Effector memory CD4-positive, alpha-beta T cell (primary cell): ENCODE measurements at regions not wholly inside any gene's neighbourhood (a gene's known extent, or its start where the extent isn't known, plus 50 kb on each side); places are given as distances from the start of the nearest gene placed in this dataset.

Experiments used
- DNase-seq, 3 donors: peaks; one replicate each; pipeline ENCODE4 v3.0.0-alpha.2; 2020
- H3K27ac ChIP-seq: 2 replicates; pipeline ENCODE4 v1.7.0; 2013; ENCODE audit warnings: mild to moderate bottlenecking, low read length, moderate library complexity; ENCODE audit not compliant: insufficient read depth, poor library complexity, severe bottlenecking
- H3K27me3 ChIP-seq: replicated peaks from 2 replicates; pipeline ENCODE4 v1.7.0; 2013; ENCODE audit warnings: mild to moderate bottlenecking, low read length; ENCODE audit not compliant: insufficient read depth, control insufficient read depth, poor library complexity, severe bottlenecking
- H3K36me3 ChIP-seq: 2 replicates; pipeline ENCODE4 v1.7.0; 2013; ENCODE audit warnings: mild to moderate bottlenecking, low read length, moderate library complexity; ENCODE audit not compliant: control insufficient read depth, insufficient read depth
- H3K4me1 ChIP-seq: 2 replicates; pipeline ENCODE4 v1.7.0; 2013; ENCODE audit warnings: low read length, mild to moderate bottlenecking; ENCODE audit not compliant: control insufficient read depth, insufficient read depth, poor library complexity, severe bottlenecking
- H3K4me3 ChIP-seq: 2 replicates; pipeline ENCODE4 v1.7.0; 2013; ENCODE audit warnings: low read length, low read depth, mild to moderate bottlenecking; ENCODE audit not compliant: insufficient read depth, poor library complexity, severe bottlenecking
- H3K9me3 ChIP-seq: 2 replicates; pipeline ENCODE4 v1.7.0; 2013; ENCODE audit warnings: mild to moderate bottlenecking, low read length, moderate library complexity; ENCODE audit not compliant: control insufficient read depth

DNA sequence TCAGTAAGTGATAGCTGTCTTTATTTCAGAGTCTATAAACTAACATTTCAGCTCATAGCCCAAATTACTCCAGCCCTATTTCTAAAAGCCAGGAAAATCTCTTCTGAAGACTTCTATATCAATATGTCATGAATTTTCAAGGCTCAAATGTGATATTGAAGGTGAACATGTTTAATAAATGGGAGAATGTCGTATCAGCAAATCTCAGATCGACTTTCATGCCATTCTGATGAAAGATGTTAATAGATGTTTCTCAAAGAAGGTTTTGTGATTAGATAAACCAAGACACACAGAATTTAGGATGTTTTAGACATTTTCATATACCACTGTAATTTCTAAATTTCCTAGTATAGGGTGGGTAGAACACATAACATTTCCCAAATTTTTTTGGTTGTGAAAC is 380.6 kb downstream of the ARL4A start:
- Histone ChIP-seq H3K36me3 (no peaks in the 10 kb centered on the region), H3K27ac (no peak overlapping the region), H3K27me3 (no peaks in the 10 kb centered on the region), H3K4me3 (no peak overlapping the region), H3K4me1 (no peaks in the 10 kb centered on the region), H3K9me3 (no peaks in the 10 kb centered on the region)
- no peak for DNase-seq

GRCh38 chr7:13069841-13070240 is 382.4 kb downstream of the ARL4A start:
- no peak overlapping the region for H3K27ac ChIP-seq
- DNase-seq: no peak
- H3K36me3 ChIP-seq: no peaks in the 10 kb centered on the region
- H3K4me1 ChIP-seq: no peaks in the 10 kb centered on the region
- H3K9me3 ChIP-seq: no peaks in the 10 kb centered on the region
- no peaks in the 10 kb centered on the region for H3K27me3 ChIP-seq
- no peak overlapping the region for H3K4me3 ChIP-seq

DNA sequence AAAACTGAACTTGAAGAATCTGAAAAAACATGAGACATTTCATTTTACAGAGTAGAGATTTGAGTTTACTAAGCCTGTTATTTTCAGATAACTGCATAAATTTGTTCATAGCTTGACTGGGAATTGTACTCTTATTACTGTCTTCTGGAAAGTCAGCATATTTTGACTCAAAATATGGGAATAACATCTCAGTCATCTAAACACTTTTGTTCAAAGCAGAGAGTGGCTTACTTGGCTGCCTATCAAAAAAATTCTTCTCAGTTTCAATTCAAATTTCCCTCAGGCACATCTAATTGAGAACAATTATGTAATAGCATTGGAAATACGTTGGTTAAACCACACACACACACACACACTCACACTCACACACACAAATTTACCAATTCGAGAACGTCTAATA is 384.6 kb downstream of the ARL4A start:
- no peaks in the 10 kb centered on the region for H3K4me1 ChIP-seq
- DNase-seq: no peak
- H3K27me3 ChIP-seq: no peaks in the 10 kb centered on the region
- no peak overlapping the region for H3K27ac ChIP-seq
- no peaks in the 10 kb centered on the region for H3K9me3 ChIP-seq
- no peaks in the 10 kb centered on the region for H3K36me3 ChIP-seq
- no peak overlapping the region for H3K4me3 ChIP-seq

- no peaks in the 10 kb centered on the region for H3K36me3 ChIP-seq
- H3K27me3 ChIP-seq: no peaks in the 10 kb centered on the region
- H3K4me1 ChIP-seq: no peaks in the 10 kb centered on the region
- H3K27ac ChIP-seq: no peak overlapping the region
- H3K9me3 ChIP-seq: no peaks in the 10 kb centered on the region
- H3K4me3 ChIP-seq: no peak overlapping the region
- no peak for DNase-seq
Measured at GRCh38 chr7:13077466-13077865, 390.0 kb downstream of the ARL4A start.

DNA sequence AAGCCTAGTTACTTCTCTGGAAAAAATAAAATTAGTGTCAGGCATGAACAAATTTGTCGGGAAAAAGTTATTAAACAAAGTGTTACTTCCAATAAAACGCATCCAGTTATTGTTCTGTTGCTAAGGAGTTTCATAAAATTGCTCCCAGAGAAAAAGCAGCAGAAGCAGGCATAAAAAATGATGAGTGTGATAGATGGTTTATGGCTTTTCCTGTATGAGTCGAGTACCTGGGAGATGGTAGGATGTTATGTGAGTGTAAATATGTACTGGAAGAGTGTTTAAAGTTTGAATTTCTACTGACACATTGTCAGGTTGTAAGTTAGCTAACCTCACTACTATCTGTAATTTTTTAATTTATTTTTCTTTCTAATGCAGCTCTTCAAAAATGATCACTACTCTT is 390.7 kb downstream of the ARL4A start:
- H3K9me3 ChIP-seq: no peaks in the 10 kb centered on the region
- no peaks in the 10 kb centered on the region for H3K36me3 ChIP-seq
- no peak overlapping the region for H3K4me3 ChIP-seq
- no peak for DNase-seq
- no peak overlapping the region for H3K27ac ChIP-seq
- H3K4me1 ChIP-seq: no peaks in the 10 kb centered on the region
- no peaks in the 10 kb centered on the region for H3K27me3 ChIP-seq

GRCh38 chr7:13090959-13091358 is 403.5 kb downstream of the ARL4A start:
- Histone ChIP-seq H3K9me3 (no peaks in the 10 kb centered on the region), H3K27me3 (no peaks in the 10 kb centered on the region), H3K4me3 (no peak overlapping the region), H3K27ac (no peak overlapping the region), H3K4me1 (no peaks in the 10 kb centered on the region), H3K36me3 (no peaks in the 10 kb centered on the region)
- no peak for DNase-seq

DNA sequence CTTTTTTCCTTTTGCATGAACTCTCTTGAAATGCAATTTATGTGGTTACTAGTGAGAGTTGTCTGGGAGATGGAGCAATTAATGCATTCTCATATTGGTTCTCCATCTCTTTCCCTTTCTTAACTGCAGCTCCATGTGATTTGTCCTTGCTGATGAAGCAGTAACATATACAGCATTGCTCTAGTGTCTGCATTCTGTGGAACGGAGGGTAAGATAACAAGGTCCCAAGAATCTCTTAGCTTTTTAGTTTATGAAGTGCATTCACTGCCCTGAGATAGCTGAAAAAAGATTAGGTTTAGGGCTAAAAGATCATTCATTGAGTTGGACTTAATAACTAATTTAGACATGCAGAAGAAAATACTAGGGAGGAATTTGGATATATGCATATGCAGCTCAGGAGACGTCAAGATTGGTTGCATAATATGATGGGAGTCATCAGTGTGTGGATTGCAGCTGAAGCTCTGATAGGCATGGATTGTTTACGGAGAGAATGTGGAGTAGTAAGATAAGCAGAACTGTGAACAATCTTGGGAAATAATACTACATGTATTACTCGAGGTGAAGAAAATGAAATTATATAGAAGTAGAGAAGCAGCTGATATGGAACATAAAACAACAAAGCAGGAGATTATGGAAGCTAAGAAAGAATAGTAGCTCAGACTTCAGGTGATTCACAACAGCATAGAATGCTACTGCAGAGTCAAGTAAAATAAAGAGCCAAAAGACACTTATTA is 404.7 kb downstream of the ARL4A start:
- no peak overlapping the region for H3K4me3 ChIP-seq
- H3K27me3 ChIP-seq: no peaks in the 10 kb centered on the region
- no peaks in the 10 kb centered on the region for H3K4me1 ChIP-seq
- no peaks in the 10 kb centered on the region for H3K9me3 ChIP-seq
- no peak for DNase-seq
- H3K27ac ChIP-seq: no peak overlapping the region
- no peaks in the 10 kb centered on the region for H3K36me3 ChIP-seq

GRCh38 chr7:13092708-13093005 is 405.2 kb downstream of the ARL4A start:
- no peak overlapping the region for H3K27ac ChIP-seq
- no peak overlapping the region for H3K4me3 ChIP-seq
- no peaks in the 10 kb centered on the region for H3K4me1 ChIP-seq
- no peak for DNase-seq
- H3K27me3 ChIP-seq: no peaks in the 10 kb centered on the region
- no peaks in the 10 kb centered on the region for H3K36me3 ChIP-seq
- H3K9me3 ChIP-seq: no peaks in the 10 kb centered on the region

DNA sequence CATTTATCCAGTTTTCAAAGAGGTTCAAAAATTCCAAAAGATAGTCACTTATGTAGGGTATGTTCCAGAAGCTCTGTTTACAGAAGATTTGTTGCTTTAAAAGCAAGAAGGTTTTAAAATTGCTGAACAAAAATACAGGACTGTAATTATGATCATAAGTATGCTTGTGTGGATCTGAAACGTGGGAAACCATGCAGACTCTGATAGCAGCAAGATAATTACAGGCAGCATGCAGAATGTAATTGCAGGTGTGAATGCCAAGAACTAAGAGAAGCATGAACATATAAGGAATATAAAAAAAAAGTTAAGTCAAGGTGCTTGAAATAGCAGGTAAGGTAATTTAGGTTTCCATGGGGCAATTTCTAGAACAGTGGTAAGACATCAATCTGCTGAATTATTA is 405.7 kb downstream of the ARL4A start:
- Histone ChIP-seq H3K9me3 (no peaks in the 10 kb centered on the region), H3K4me1 (no peaks in the 10 kb centered on the region), H3K4me3 (no peak overlapping the region), H3K36me3 (no peaks in the 10 kb centered on the region), H3K27me3 (no peaks in the 10 kb centered on the region), H3K27ac (no peak overlapping the region)
- no peak for DNase-seq

DNA sequence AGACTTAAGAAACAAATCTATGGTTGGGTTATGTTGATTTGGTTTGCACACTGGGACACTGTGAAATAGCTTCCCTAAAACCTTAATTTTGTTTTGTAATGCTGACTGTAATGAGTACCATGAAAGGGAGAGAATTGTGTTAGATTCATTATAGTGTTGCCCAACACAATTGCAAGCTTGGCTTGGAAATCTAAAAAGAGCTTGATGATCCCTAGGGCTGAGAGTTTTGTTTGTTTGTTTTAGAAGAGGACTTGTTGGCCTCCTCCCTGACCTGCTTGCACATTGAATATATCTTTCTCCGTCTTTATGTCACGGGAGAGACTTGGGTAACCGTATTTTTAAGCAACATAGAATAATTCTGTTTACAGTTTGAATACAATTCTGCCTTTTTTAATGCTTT is 410.1 kb downstream of the ARL4A start:
- H3K4me3 ChIP-seq: no peak overlapping the region
- H3K36me3 ChIP-seq: no peaks in the 10 kb centered on the region
- no peaks in the 10 kb centered on the region for H3K4me1 ChIP-seq
- no peaks in the 10 kb centered on the region for H3K27me3 ChIP-seq
- DNase-seq: no peak
- H3K9me3 ChIP-seq: no peaks in the 10 kb centered on the region
- H3K27ac ChIP-seq: no peak overlapping the region
